NCI-H2196 treated with DMSO at 0.1 percent for 48 hours (cell line): ENCODE measurements at regions not wholly inside any gene's neighbourhood (a gene's known extent, or its start where the extent isn't known, plus 50 kb on each side); places are given as distances from the start of the nearest gene placed in this dataset.
"Not testable (repeated sequence)": the region's sequence is repeated elsewhere in the genome, so short reads cannot be mapped to it uniquely, and the experiment has no call there.

Source experiments
- DNase-seq: peaks from one replicate; lab custom pipeline; 2025; ENCODE audit not compliant: unreplicated experiment; lab: John Stamatoyannopoulos, UW

DNA sequence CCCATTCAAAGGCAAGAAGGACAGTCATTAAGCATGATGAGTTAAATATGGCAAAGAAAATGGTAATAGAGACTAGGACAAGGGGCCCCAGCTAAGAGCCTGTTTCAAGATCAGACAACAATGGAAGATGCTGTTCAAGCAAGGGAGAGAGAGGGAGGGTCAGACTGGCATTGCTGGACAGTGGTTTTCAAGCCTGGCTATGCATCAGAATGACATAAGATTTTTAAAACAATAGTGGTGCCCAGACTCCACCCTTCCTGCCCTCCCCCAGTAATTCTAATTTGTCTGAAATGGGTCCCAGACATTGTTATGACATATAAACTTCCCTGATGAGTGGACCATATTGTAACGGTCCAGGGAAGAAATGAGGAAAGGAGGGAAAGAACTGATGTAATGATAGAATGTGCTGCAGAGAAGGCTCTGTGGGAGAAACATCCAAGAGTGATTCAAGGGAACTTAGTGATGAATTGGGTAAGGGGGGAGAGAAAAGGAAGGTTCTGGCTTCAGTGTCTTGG lies 112.9 kb upstream of the TRIB2 start:
- DNase-seq = no peak

DNA sequence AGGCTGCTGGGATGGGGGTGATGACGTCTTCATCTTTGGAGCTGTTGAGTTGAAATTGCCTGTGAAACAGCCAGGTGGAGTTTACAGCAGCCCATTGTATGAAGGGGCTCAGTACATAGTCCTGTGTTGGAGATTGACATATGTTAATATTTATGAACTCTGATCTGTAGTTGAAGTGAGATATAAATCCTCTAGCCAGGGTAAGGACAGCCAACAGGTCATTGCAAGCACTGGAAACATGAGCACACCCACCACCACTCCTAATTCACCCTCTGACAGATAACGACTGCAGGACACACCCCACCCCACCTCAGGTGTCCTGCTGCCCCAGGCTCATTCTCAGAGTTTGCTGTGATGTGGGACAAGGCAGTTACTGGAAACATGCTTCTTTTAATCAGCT lies 112.4 kb upstream of the TRIB2 start:
- DNase-seq = no peak

DNA sequence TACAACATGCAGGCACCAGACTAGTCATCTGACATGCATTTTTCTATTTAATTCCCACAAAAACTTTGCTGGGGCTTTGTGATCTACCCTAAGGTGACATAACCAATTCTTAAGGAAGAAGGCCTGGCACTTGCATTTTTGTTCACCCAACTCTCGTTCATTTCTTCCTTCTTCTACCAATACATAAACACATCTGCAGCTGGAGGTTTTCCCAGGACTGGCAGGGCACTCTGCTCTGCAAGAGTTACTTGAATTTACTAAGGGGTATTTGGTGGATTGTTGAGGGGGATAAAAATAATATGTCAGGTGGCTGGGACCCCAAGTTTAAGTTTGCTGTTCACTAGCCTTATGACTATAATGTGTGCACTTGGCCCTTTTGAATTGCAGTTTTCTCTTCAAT lies 111.4 kb upstream of the TRIB2 start:
- no peak for DNase-seq

DNA sequence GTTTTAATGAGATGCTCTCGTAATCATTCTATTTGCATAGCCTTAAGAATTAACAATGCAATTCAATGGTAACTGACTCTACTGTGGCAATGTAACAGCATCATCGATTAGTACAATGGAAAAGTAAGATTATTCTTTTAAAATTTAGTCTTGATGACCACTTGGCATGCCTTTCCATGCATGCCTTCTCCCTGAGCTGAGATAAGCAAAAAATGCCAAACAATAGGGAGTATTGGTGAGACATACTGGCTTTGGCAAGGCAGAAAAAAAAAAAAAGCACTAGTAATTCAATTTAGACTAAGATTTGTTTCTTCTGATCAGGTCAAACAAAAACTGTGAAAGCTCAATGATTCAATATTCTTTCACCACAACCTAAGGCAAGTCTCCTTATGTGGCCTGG lies 110.8 kb upstream of the TRIB2 start:
- no peak for DNase-seq

DNA sequence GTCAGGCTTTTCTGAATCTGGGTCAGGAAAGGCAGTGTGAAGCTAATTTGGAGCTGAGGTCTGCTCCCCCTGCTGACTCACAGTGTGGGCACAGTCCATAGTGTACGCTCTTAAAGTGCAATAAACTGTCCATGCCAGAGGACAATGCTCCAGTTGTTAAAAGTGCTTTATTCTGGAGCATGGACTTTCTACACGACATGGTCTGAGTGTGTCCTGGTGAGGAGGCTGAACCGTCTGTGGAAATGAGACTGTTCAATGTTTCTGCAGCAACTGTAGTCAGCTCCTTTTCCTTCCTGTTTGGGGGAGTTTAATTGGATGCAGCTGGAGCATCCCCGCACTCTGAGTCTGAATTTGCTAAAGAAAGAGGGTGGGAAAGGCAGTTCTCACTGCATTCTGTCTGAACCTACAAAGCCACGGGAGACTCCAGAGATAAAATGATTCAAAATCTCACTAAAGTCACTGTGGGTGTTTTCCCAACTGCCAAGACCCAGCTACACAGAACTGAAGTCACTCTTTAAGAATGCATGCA lies 110.2 kb upstream of the TRIB2 start:
- DNase-seq = no peak

DNA sequence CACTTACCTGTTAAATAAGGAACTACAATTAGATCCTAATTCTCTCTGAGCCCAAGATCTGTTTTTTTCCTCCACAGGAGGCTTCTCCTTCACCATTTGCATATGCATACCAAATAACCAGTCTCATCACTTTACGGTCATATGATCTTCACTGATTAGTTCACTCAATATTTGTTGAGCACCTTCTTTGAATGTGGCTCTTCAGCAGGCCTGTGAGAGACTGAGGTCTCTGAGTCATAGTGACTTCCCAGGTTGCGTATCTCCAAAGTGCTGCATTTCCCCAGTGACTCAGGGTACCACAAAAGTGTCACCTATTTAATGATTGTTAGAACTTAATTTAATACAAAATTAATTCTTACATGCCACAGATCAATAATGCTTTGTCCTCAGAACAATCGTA lies 108.8 kb upstream of the TRIB2 start:
- no peak for DNase-seq

DNA sequence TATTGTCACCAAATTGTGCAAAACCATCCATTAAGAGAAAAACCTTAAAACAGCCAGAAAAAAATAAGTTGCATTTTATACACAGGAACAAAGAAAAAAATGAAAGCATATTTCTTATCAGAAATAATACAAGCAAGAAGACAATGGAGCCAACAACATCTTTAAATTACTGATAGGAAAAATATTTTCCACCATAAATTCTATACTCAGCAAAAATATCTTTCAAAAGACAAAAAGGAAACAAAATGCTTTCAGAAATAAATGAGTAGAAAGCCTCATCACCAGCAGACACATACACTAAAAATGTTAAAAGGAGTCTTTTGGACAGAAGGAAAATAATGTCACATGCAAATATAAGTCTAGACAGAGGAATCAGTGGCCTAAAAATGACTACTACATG lies 106.4 kb upstream of the TRIB2 start:
- DNase-seq = no peak

DNA sequence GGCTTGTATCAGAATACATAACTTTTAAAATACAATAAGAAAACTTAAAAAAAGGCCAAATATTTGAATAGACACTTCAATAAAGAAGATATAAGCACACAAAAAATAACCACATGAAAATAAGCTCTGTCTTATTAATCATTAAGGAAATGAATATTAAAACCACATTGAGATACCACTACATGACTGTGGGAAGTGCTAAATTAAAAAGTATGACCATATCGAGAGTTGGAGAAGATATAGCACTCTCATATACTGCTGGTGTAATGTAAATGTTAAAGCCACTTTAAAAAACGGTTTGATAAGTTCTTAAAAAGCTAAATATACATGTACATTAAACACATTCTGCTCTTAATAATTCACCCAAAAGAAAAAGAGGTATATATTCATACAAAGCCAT lies 104.6 kb upstream of the TRIB2 start:
- DNase-seq = no peak

DNA sequence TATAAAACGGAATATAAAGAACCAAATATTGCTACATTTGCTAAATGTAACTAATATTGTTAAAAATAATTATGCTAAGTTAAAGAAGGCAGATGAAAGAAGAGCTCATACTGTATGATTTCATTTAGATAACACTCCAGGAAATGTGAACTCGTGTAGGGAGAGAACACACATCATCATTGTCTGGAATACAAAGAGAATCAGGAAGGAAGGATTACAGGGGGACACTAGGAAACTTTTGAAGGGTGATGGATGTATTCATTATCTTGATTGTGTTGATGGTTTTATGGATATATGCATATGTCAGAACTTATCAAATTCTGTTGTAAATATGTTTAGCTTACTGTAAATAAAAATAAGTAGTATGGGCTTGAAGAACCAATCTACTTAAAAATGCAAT lies 104.1 kb upstream of the TRIB2 start:
- DNase-seq = no peak

DNA sequence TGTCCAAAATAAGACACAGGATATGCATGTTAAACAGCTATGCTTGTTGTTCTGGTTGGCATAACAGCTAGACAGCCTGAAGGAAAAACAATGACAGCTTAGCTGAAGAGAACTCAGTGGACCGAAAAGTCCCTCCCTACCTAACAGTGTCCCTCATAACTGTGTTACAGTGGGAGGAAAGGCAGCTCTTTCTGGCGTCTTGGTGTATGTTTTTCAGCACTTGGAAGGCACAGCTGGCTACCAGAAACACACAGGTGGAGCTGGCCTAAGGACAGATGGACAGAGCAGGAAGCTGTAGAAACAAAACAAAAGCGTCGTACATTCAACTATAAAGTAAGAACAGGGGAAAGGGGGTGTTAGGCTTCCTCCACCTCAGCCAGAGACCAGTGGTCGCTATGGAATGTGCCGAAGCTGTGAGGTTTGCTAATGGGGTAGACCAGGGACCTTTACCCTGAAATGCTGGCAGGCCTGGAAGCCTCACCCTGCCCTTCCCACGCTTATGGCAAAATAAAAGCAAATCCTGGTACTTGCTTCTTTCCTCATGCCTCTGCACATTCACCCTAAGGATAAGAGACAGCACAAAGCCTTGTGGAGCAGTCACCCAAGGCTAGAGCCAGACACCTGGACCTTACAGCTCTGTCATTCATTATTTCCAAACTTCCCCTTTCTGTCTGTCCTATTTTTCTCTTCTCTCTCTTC lies 103.5 kb upstream of the TRIB2 start:
- no peak for DNase-seq

DNA sequence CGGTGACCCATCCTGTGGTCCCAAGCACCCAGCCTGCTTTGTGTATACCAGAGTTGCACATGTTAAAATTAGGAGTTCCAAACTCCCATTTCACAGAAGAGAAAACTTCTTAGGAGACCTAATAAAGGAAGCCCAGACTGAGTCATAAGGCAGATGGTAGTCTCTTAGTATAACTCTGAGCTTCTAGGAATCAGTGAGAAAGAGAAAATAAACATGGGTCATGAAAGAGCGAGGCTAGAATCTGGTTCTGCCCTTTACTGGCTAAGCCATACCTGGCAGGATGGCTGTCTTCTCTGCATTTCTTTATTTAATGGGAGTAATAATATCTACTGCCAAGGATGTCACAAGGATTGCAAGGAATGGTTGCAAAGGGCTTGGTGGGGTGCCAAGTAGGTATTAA lies 101.2 kb upstream of the TRIB2 start:
- no peak for DNase-seq

DNA sequence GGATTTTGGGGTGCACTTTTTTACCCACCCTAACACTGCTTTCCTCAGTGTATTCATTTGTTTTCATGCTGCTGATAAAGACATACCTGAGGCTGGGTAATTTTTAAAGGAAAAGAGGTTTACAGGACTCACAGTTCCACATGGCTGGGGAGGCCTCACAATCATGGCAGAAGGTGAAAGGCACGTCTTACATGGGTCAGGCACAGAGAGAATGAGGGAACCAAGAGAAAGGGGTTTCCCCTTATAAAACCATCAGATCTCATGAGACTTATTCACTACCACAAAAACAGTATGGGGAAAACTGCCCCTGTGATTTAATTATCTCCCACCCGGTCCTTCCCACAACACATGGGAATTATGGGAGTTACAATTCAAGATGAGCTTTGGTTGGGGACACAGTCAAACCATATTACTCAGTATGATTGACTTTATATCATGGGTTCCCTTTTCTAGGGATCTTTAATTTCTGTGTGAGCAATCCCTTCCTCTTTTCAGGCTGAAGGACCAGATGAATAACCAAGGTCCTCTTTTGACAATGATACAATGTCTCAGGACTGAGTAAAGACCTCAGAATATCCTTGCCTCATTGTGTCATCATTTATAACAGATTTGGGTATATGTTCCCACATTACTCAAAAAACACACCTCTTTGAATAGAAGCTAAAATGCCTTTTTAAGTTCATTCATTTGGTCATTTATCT lies 100.1 kb upstream of the TRIB2 start:
- no peak for DNase-seq

DNA sequence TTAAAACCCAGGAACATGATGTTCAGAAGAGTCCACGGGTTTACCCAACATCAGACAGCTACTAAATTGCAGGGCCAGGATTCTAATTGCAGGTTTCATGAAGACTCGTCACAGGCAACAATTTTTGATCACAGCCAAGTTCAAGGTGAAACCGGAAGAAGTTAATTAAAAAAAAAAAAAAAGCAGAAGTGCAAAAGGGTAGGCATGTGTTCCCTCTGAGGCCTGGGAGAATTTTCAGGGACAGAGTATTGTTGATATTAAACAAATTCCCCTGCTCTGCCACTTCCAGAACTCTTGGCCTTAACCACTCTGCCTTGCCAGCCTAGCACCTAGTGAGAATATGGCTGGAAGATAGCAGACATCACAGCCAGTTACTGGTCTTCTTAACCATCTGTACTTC lies 99.4 kb upstream of the TRIB2 start:
- no peak for DNase-seq

DNA sequence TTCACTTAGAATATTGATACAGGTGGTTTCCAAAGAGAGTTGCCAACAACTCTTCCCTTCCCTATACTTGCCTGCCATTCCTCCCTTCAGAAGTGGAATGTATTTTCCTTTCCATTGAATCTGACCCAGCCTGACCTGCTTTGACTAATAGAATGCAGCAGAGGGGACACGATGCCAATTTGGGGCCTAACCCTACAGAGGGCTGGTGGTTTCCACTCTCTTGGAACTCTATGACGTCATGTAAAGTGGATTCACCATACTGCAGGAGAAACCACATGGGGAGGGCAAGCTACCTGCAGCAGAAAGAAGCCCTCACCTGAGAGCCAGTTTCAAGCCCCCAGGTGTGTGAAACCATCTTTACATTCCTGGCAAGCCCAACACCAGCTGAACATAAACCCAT lies 98.9 kb upstream of the TRIB2 start:
- no peak for DNase-seq

DNA sequence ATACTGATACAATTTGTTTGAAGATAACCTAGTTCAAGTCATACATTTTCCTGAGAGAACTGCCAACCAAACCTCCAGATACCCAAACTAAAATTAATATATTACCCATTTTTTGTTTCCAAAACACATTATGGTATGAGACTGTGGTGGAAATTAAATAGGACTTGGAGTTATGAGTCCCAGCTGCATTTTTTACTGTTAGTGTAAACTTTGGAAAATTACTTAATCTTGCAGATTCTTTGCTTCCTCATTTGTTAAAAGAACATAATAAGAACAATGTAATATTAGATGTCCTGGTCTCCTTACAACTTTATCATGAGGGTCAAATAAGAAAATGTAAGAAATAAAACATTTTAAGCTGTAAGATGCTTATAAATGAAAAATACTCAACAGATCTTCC lies 98.2 kb upstream of the TRIB2 start:
- DNase-seq = no peak

DNA sequence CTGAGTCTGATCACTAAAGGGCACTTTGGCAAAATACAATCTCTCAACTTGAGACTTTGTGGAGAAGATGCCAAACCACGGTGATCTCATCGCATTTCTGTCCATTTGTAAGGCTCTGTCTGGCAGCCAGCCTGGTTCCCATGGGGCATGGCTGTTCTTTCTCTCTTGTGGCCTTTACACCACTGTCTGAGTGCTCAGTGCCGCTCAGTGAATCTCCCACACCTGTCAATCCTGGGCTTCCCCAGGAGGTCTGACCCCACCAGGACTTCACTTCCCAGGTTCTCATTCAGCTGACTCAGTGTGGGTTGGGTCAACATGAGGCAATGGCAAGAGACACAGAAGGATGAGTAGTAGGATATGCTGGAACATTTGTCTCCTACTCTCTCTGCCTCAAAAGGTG lies 96.8 kb upstream of the TRIB2 start:
- DNase-seq = no peak

DNA sequence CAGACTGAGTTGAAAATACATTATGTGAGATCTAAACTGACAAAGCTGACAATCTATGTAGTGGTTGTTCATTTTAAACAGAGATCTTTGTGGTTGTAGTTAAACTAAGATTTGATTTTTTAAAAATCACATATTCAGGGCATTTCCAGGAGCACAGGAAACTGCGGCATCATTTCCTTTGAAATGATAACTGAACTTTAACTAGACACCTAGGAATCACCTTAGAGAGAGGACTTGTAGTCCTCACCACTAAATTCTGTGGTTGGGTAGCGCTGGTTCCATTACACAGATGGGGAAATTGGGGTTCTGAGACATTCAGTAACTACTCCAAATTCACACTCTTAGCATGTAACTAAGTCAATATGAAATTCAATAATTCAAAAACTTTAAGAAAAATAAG lies 96.0 kb upstream of the TRIB2 start:
- DNase-seq = no peak

DNA sequence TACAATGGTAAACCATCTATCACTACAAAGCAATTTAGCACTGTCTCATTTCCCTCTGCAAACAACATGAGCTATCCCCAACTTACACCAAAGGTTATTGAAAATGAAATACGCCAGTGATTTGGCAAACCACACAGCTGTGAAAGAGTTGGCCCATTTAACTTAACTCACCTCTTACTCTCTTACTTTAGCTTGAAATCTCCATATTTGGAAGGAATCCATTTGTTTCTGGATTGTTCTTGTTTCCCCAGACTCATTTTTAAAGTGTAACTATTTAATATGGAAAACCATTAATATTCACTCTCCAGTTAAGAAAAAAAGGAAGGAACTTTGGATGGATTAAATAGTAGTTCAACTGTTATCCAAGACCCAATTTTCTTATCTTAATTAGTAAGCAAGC lies 93.7 kb upstream of the TRIB2 start:
- DNase-seq = no peak

DNA sequence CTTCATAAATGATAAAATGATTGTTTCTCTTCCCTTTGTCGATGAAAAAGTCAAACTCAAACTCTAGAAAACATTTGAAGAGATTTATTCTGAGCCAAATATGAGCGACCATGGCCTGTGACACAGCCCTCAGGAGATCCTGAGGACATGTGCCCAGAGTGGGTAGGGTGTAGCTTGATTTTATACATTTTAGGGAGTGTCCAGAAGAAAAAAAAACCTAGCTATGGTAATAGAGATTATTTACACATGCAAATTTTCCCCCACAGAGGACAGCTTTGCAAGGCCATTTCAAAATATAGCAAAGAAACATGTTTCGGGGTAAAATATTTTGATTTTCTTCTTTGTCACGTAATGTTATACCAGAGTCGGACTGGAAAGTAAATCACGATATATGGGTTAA lies 92.4 kb upstream of the TRIB2 start:
- DNase-seq = no peak

DNA sequence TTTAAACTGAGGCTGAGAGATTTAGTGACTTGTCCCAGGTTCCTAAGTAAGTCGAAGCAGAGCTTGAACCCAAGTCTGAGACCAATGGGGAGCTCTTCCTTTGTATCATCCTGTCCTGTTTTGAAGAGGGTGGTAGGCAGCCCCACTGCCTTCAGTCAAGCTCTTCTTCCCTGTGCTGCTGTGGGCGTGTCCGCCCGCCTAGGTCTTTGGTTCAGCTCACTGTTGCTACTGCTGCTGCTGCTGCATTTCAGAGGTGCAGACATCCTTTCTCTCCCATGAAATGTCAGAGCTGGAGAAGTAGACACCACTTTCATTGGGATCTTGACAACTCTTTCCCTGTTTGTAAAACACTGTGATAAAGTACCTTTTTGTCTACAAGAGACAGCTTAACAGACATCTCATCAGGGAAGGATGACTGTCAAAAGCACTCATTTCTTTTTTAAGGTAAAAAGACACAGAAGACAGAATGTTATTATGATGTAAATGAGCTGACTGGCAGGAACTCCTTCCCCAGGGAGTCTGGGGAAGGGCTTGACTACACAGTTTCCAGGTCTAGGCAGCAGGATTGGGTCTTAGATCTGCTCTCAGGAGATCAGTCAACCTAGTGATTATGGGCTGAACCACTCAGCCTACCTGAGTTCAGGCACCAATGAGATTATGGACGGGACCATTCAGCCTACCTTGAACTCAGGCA lies 91.7 kb upstream of the TRIB2 start:
- no peak for DNase-seq

DNA sequence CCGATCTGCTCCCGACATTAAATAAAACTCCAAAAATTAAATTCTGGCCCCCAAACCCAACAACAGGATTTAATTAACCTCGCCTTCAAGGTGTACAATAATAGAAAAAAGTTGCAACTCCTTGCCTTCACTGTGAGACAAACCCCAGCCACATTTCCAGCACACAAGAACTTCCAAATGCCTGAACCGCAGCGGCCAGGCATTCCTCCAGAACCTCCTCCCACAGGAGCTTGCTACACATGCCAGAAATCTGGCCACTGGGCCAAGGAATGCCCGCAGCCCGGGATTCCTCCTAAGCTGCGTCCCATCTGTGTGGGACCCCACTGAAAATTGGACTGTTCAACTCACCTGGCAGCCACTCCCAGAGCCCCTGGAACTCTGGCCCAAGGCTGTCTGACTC lies 88.2 kb upstream of the TRIB2 start:
- DNase-seq = not testable (repeated sequence)
